ENCODE measurements at regions not wholly inside any gene's neighbourhood (a gene's known extent, or its start where the extent isn't known, plus 50 kb on each side); places are given as distances from the start of the nearest gene placed in this dataset.

GRCh38 chr5:15261269-15261995, 238.5 kb upstream of the FBXL7 start:
- no peaks in the 10 kb centered on the region for H3K27me3 ChIP-seq
- peak overlapping the region; percentile 42 for H3K4me2 ChIP-seq
- peaks cover 5% of the 10 kb centered on the region for H3K4me1 ChIP-seq (ENCODE audit: insufficient read depth)
- no peaks in the 10 kb centered on the region for H3K9me2 ChIP-seq (replicated peaks; ENCODE audit: insufficient read depth)
- peak overlapping the region; percentile 77 for H3K27ac ChIP-seq
- H3K79me2 ChIP-seq, result no peaks in the 10 kb centered on the region
- H3K9me3 ChIP-seq (ENCODE audit: low read depth), result no peaks in the 10 kb centered on the region
- no peaks in the 10 kb centered on the region for H4K20me1 ChIP-seq (ENCODE audit: insufficient read depth, poor library complexity, severe bottlenecking)
- peak; percentile 28 for DNase-seq (ENCODE audit: low spot score)
- H2AFZ ChIP-seq, result no peak overlapping the region
- TF ChIP-seq EZH2phosphoT487 (IDR thresholded peaks at IDR 0.05; ENCODE audit: low read depth, severe bottlenecking, unreplicated experiment) (no peak), EZH2 (IDR thresholded peaks at IDR 0.05; ENCODE audit: borderline replicate concordance) (no peak), CTCF (IDR thresholded peaks at IDR 0.05; ENCODE audit: poor library complexity) (no peak)
- no peak overlapping the region for H3K4me3 ChIP-seq
- no peaks in the 10 kb centered on the region for H3K36me3 ChIP-seq (replicated peaks; ENCODE audit: insufficient read depth, low read depth)

- WGBS (ENCODE audit: low lambda C conversion rate, missing lambda C conversion rate), result 68% methylated on average over 7 of the region's 7 CpGs
- Histone ChIP-seq H3K36me3 (replicated peaks; ENCODE audit: insufficient read depth, low read depth) (no peaks in the 10 kb centered on the region), H3K4me1 (ENCODE audit: insufficient read depth) (peaks cover 5% of the 10 kb centered on the region), H3K4me3 (no peak overlapping the region), H3K27me3 (no peaks in the 10 kb centered on the region), H4K20me1 (ENCODE audit: insufficient read depth, poor library complexity, severe bottlenecking) (no peaks in the 10 kb centered on the region), H3K9me3 (ENCODE audit: low read depth) (no peaks in the 10 kb centered on the region), H3K79me2 (no peaks in the 10 kb centered on the region), H3K27ac (peak overlapping the region; percentile 65), H3K4me2 (peak overlapping the region; percentile 27), H3K9me2 (replicated peaks; ENCODE audit: insufficient read depth) (no peaks in the 10 kb centered on the region), H2AFZ (no peak overlapping the region)
- TF ChIP-seq EZH2 (IDR thresholded peaks at IDR 0.05; ENCODE audit: borderline replicate concordance) (no peak), EZH2phosphoT487 (IDR thresholded peaks at IDR 0.05; ENCODE audit: low read depth, severe bottlenecking, unreplicated experiment) (no peak), CTCF (IDR thresholded peaks at IDR 0.05; ENCODE audit: poor library complexity) (no peak)
- DNase-seq (ENCODE audit: low spot score), result peak; percentile 5
Measured at GRCh38 chr5:15260356-15261268, 239.4 kb upstream of the FBXL7 start.

GRCh38 chr5:15256485-15256884, 243.5 kb upstream of the FBXL7 start:
- no peak overlapping the region for H3K4me3 ChIP-seq
- no peak for DNase-seq (ENCODE audit: low spot score)
- H3K36me3 ChIP-seq (replicated peaks; ENCODE audit: insufficient read depth, low read depth), result no peaks in the 10 kb centered on the region
- no peaks in the 10 kb centered on the region for H4K20me1 ChIP-seq (ENCODE audit: insufficient read depth, poor library complexity, severe bottlenecking)
- no peak overlapping the region for H2AFZ ChIP-seq
- TF ChIP-seq EZH2 (IDR thresholded peaks at IDR 0.05; ENCODE audit: borderline replicate concordance) (no peak), EZH2phosphoT487 (IDR thresholded peaks at IDR 0.05; ENCODE audit: low read depth, severe bottlenecking, unreplicated experiment) (no peak), CTCF (IDR thresholded peaks at IDR 0.05; ENCODE audit: poor library complexity) (no peak)
- peaks cover 8% of the 10 kb centered on the region for H3K4me1 ChIP-seq (ENCODE audit: insufficient read depth)
- H3K79me2 ChIP-seq, result no peaks in the 10 kb centered on the region
- H3K9me3 ChIP-seq (ENCODE audit: low read depth), result no peaks in the 10 kb centered on the region
- WGBS (ENCODE audit: low lambda C conversion rate, missing lambda C conversion rate), result 79% methylated on average over 4 of the region's 4 CpGs
- no peak overlapping the region for H3K27ac ChIP-seq
- H3K4me2 ChIP-seq, result no peak overlapping the region
- H3K9me2 ChIP-seq (replicated peaks; ENCODE audit: insufficient read depth), result no peaks in the 10 kb centered on the region
- no peaks in the 10 kb centered on the region for H3K27me3 ChIP-seq
